Activated CD8-positive, alpha-beta memory T cell treated with anti-CD3 and anti-CD28 coated beads, Interleukin-2, amount 50 U/mL, for 1 hour (primary cell): ENCODE measurements at regions not wholly inside any gene's neighbourhood (a gene's known extent, or its start where the extent isn't known, plus 50 kb on each side); places are given as distances from the start of the nearest gene placed in this dataset.

Experiments
- DNase-seq: peaks from one replicate; pipeline ENCODE4 v3.0.0-alpha.2; 2020; ENCODE audit errors: extremely low read depth

GRCh38 chr9:99699396-99699795 lies 122.3 kb upstream of the NR4A3 start:
- no peak for DNase-seq

- no peak for DNase-seq
These were observed 109.5 kb upstream of the NR4A3 start for GRCh38 chr9:99712214-99712613.

GRCh38 chr9:99713838-99714306 lies 107.8 kb upstream of the NR4A3 start:
- no peak for DNase-seq

- DNase-seq, result no peak
These were observed 103.1 kb upstream of the NR4A3 start for GRCh38 chr9:99718631-99719030.

GRCh38 chr9:99720455-99721050 lies 101.1 kb upstream of the NR4A3 start:
- no peak for DNase-seq

GRCh38 chr9:99721898-99722297 lies 99.8 kb upstream of the NR4A3 start:
- DNase-seq, result no peak

- no peak for DNase-seq
These were observed 98.8 kb upstream of the NR4A3 start for GRCh38 chr9:99722877-99723276.

GRCh38 chr9:99724640-99725039 lies 97.0 kb upstream of the NR4A3 start:
- no peak for DNase-seq

GRCh38 chr9:99725852-99726251 lies 95.8 kb upstream of the NR4A3 start:
- no peak for DNase-seq

- DNase-seq, result no peak
These were observed 94.9 kb upstream of the NR4A3 start for GRCh38 chr9:99726758-99727157.

GRCh38 chr9:99730062-99730461 lies 91.6 kb upstream of the NR4A3 start:
- DNase-seq, result no peak

GRCh38 chr9:99731950-99732349 lies 89.7 kb upstream of the NR4A3 start:
- no peak for DNase-seq

GRCh38 chr9:99732715-99733114 lies 89.0 kb upstream of the NR4A3 start:
- no peak for DNase-seq

- DNase-seq, result no peak
These were observed 86.6 kb upstream of the NR4A3 start for GRCh38 chr9:99735041-99735440.

- no peak for DNase-seq
These were observed 85.4 kb upstream of the NR4A3 start for GRCh38 chr9:99736291-99736690.

- DNase-seq, result no peak
These were observed 84.0 kb upstream of the NR4A3 start for GRCh38 chr9:99737649-99738048.

GRCh38 chr9:99743006-99743405 lies 78.7 kb upstream of the NR4A3 start:
- DNase-seq, result no peak

- no peak for DNase-seq
These were observed 78.2 kb upstream of the NR4A3 start for GRCh38 chr9:99743455-99743854.

GRCh38 chr9:99744132-99744531 lies 77.6 kb upstream of the NR4A3 start:
- DNase-seq, result no peak

- DNase-seq, result no peak
These were observed 76.6 kb upstream of the NR4A3 start for GRCh38 chr9:99745085-99745484.

- DNase-seq, result no peak
These were observed 75.3 kb upstream of the NR4A3 start for GRCh38 chr9:99746406-99746805.

GRCh38 chr9:99748266-99748665 lies 73.4 kb upstream of the NR4A3 start:
- DNase-seq, result no peak

- DNase-seq, result no peak
These were observed 73.0 kb upstream of the NR4A3 start for GRCh38 chr9:99748676-99749075.

GRCh38 chr9:99749641-99750040 lies 72.0 kb upstream of the NR4A3 start:
- no peak for DNase-seq
